ENCODE measurements at regions not wholly inside any gene's neighbourhood (a gene's known extent, or its start where the extent isn't known, plus 50 kb on each side); places are given as distances from the start of the nearest gene placed in this dataset.

GRCh38 chr15:60077581-60078359, 73.7 kb downstream of the FOXB1 start:
- H3K9ac ChIP-seq (ENCODE audit: control insufficient read depth, insufficient read depth, low read length), result no peak overlapping the region
- H3K36me3 ChIP-seq (ENCODE audit: control insufficient read depth in 2 of 2, insufficient read depth in 2 of 2, low read length in 1 of 2), result no peaks in the 10 kb centered on the region
- ATAC-seq (no peak), DNase-seq (ENCODE audit: low read depth, low spot score) (no peak), FAIRE-seq (no peak)
- H3K4me3 ChIP-seq, result no peak overlapping the region
- CTCF ChIA-PET, result no interaction called here
- H3K27me3 ChIP-seq (replicated peaks in 1 of 2; ENCODE audit: control insufficient read depth in 2 of 2, insufficient read depth in 2 of 2, low read length in 1 of 2), result peaks cover 0 to 9% of the 10 kb centered on the region in 2 experiments; a peak in 1 of 4 replicates
- H3K4me1 ChIP-seq (ENCODE audit: control insufficient read depth, insufficient read depth, low read length), result no peaks in the 10 kb centered on the region
- H2AFZ ChIP-seq (ENCODE audit: control insufficient read depth, low read depth, low read length), result no peak overlapping the region
- H4K20me1 ChIP-seq (ENCODE audit: control insufficient read depth, insufficient read depth), result no peaks in the 10 kb centered on the region
- intact Hi-C loops (cut with micrococcal nuclease; ENCODE audit: unreplicated experiment) (no loop called here), in situ Hi-C loops (cut with MboI) (no loop called here)
- TF ChIP-seq YBX1 (IDR thresholded peaks at IDR 0.05), result no peak
- no peak for TF ChIP-seq ZZZ3 (IDR thresholded peaks at IDR 0.05; ENCODE audit: control insufficient read depth, insufficient read length, low read depth)
- H3K27ac ChIP-seq (ENCODE audit: control insufficient read depth, insufficient read depth), result no peak overlapping the region
- H3K79me2 ChIP-seq (ENCODE audit: control insufficient read depth, insufficient read depth, low read length), result no peaks in the 10 kb centered on the region
- RAD21 ChIA-PET (ENCODE audit: unreplicated experiment), result no interaction called here
- BruUV-seq (replicated peaks), result no TSS peak
- SMC1A ChIA-PET (ENCODE audit: uncharacterized antibody, unreplicated experiment), result no interaction called here
- no peak overlapping the region for H3K4me2 ChIP-seq (ENCODE audit: control insufficient read depth, insufficient read depth)
- POLR2A ChIA-PET, result no interaction called here
- 23% methylated on average over 11 of the region's 11 CpGs for WGBS (ENCODE audit: insufficient coverage, insufficient replicate concordance, low lambda C conversion rate, missing lambda C conversion rate)
- no peaks in the 10 kb centered on the region for H3K9me3 ChIP-seq (replicated peaks; ENCODE audit: control insufficient read depth, insufficient read depth, low read length)

GRCh38 chr15:60079210-60079609, 75.1 kb downstream of the FOXB1 start:
- RAD21 ChIA-PET (ENCODE audit: unreplicated experiment), result no interaction called here
- 17% methylated on average over 2 of the region's 2 CpGs for WGBS (ENCODE audit: insufficient coverage, insufficient replicate concordance, low lambda C conversion rate, missing lambda C conversion rate)
- no TSS peak for BruUV-seq (replicated peaks)
- SMC1A ChIA-PET (ENCODE audit: uncharacterized antibody, unreplicated experiment), result no interaction called here
- H3K79me2 ChIP-seq (ENCODE audit: control insufficient read depth, insufficient read depth, low read length), result no peaks in the 10 kb centered on the region
- no peaks in the 10 kb centered on the region for H3K4me1 ChIP-seq (ENCODE audit: control insufficient read depth, insufficient read depth, low read length)
- H3K36me3 ChIP-seq (ENCODE audit: control insufficient read depth in 2 of 2, insufficient read depth in 2 of 2, low read length in 1 of 2), result no peaks in the 10 kb centered on the region
- H3K27ac ChIP-seq (ENCODE audit: control insufficient read depth, insufficient read depth), result no peak overlapping the region
- peaks cover 0 to 12% of the 10 kb centered on the region in 2 experiments; a peak in 2 of 4 replicates for H3K27me3 ChIP-seq (replicated peaks in 1 of 2; ENCODE audit: control insufficient read depth in 2 of 2, insufficient read depth in 2 of 2, low read length in 1 of 2)
- in situ Hi-C loops (cut with MboI) (no loop called here), intact Hi-C loops (cut with micrococcal nuclease; ENCODE audit: unreplicated experiment) (no loop called here)
- H3K9ac ChIP-seq (ENCODE audit: control insufficient read depth, insufficient read depth, low read length), result no peak overlapping the region
- DNase-seq (ENCODE audit: low read depth, low spot score) (no peak), FAIRE-seq (no peak), ATAC-seq (no peak)
- CTCF ChIA-PET, result no interaction called here
- H4K20me1 ChIP-seq (ENCODE audit: control insufficient read depth, insufficient read depth), result no peaks in the 10 kb centered on the region
- H2AFZ ChIP-seq (ENCODE audit: control insufficient read depth, low read depth, low read length), result no peak overlapping the region
- no peak overlapping the region for H3K4me2 ChIP-seq (ENCODE audit: control insufficient read depth, insufficient read depth)
- POLR2A ChIA-PET, result no interaction called here
- no peak overlapping the region for H3K4me3 ChIP-seq
- no peaks in the 10 kb centered on the region for H3K9me3 ChIP-seq (replicated peaks; ENCODE audit: control insufficient read depth, insufficient read depth, low read length)
- TF ChIP-seq E4F1 (IDR thresholded peaks at IDR 0.05; ENCODE audit: borderline replicate concordance, partially characterized antibody), result no peak
- TF ChIP-seq BRCA1 (IDR thresholded peaks at IDR 0.05; ENCODE audit: low read depth, low read length), result no peak
- TF ChIP-seq POU2F2 (IDR thresholded peaks at IDR 0.05; ENCODE audit: borderline replicate concordance, low read depth, low read length), result no peak
- TF ChIP-seq FOXM1 (IDR thresholded peaks at IDR 0.05; ENCODE audit: low read depth, low read length), result no peak
- TF ChIP-seq ZNF592 (IDR thresholded peaks at IDR 0.05), result no peak
- no peak for TF ChIP-seq ASH2L (IDR thresholded peaks at IDR 0.05; ENCODE audit: borderline replicate concordance, low read depth)
- no peak for TF ChIP-seq ZNF24 (IDR thresholded peaks at IDR 0.05)
- TF ChIP-seq TARDBP (IDR thresholded peaks at IDR 0.05; ENCODE audit: borderline replicate concordance), result no peak
- no peak for TF ChIP-seq IRF4 (IDR thresholded peaks at IDR 0.05; ENCODE audit: low read depth, low read length)

Measured in GM12878 (cell line).